ENCODE measurements at regions not wholly inside any gene's neighbourhood (a gene's known extent, or its start where the extent isn't known, plus 50 kb on each side); places are given as distances from the start of the nearest gene placed in this dataset.

DNA sequence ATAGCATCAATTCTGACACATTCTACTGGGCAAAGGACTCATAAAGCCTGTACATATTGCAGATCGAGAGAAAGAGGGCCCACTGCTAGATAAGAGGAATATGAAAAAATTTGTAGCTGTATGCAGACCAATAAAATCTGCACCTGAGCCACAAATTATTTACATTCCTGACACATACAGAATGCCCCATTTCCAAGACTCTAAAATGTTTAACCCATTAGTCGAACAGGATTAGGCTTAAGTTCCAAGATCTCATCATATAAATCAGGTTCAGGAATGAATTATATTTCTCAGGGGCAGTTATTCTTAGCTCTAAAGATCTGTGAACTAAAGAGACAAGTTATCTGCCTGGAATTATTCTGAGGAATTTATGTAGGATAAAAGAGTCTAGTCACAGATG, 1615.8 kb downstream of the ARAP2 start:
- H3K27ac ChIP-seq = no peak overlapping the region
- WGBS, 2 donors = 75 to 80% methylated on average over 2 of the region's 2 CpGs
- no peaks in the 10 kb centered on the region for H3K4me1 ChIP-seq
- no peak overlapping the region for H3K4me3 ChIP-seq
- H3K36me3 ChIP-seq = no peaks in the 10 kb centered on the region
- DNase-seq (ENCODE audit: low spot score in 2 of 2) = no peak
- TF ChIP-seq, protein P1, sequence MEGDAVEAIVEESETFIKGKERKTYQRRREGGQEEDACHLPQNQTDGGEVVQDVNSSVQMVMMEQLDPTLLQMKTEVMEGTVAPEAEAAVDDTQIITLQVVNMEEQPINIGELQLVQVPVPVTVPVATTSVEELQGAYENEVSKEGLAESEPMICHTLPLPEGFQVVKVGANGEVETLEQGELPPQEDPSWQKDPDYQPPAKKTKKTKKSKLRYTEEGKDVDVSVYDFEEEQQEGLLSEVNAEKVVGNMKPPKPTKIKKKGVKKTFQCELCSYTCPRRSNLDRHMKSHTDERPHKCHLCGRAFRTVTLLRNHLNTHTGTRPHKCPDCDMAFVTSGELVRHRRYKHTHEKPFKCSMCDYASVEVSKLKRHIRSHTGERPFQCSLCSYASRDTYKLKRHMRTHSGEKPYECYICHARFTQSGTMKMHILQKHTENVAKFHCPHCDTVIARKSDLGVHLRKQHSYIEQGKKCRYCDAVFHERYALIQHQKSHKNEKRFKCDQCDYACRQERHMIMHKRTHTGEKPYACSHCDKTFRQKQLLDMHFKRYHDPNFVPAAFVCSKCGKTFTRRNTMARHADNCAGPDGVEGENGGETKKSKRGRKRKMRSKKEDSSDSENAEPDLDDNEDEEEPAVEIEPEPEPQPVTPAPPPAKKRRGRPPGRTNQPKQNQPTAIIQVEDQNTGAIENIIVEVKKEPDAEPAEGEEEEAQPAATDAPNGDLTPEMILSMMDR (IDR thresholded peaks at IDR 0.05) = no peak
- TF ChIP-seq POLR2A (IDR thresholded peaks at IDR 0.05) (no peak), EP300 (IDR thresholded peaks at IDR 0.05) (no peak)
- no peaks in the 10 kb centered on the region for H3K27me3 ChIP-seq
- peaks cover 0 to 8% (median 3%) of the 10 kb centered on the region in 4 donors for H3K9me3 ChIP-seq

DNA sequence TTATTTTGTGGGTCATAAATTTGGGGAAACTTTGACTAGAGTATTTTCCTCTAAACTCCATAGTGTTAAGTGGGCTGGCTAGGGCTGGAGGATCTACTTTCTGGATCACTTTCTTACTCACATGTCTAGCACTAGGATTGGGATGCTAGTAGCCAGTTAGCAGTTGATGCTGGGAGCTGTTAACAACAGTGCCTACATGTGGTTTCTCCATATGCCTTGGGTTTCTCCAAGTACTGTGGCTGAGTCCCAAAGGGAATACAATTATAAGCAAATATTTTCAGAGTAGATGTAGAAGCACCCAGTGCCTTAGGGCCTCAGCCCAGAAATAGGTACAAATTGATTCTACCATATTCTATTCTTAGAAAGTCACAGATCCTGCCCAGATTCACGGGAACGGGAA, 1614.9 kb downstream of the ARAP2 start:
- Histone ChIP-seq H3K27me3 (no peaks in the 10 kb centered on the region), H3K27ac (no peak overlapping the region), H3K36me3 (no peaks in the 10 kb centered on the region), H3K4me1 (no peaks in the 10 kb centered on the region), H3K9me3 (peaks cover 0 to 8% (median 3%) of the 10 kb centered on the region in 4 donors), H3K4me3 (no peak overlapping the region)
- WGBS, 2 donors = 78 to 90% methylated on average over 2 of the region's 2 CpGs
- DNase-seq (ENCODE audit: low spot score in 2 of 2) = no peak
- TF ChIP-seq EP300 (IDR thresholded peaks at IDR 0.05) (no peak), POLR2A (IDR thresholded peaks at IDR 0.05) (no peak)
- TF ChIP-seq, protein P1 (IDR thresholded peaks at IDR 0.05) = no peak

GRCh38 chr4:34633241-34633640, 1611.1 kb downstream of the ARAP2 start:
- Histone ChIP-seq H3K9me3 (peaks cover 0 to 8% (median 3%) of the 10 kb centered on the region in 4 donors), H3K27ac (no peak overlapping the region), H3K4me3 (no peak overlapping the region), H3K27me3 (no peaks in the 10 kb centered on the region), H3K4me1 (no peaks in the 10 kb centered on the region), H3K36me3 (no peaks in the 10 kb centered on the region)
- TF ChIP-seq, protein P1 (IDR thresholded peaks at IDR 0.05) = no peak
- no peak for TF ChIP-seq POLR2A (IDR thresholded peaks at IDR 0.05)
- TF ChIP-seq EP300 (IDR thresholded peaks at IDR 0.05) = no peak
- no peak for DNase-seq (ENCODE audit: low spot score in 2 of 2)
- WGBS, 2 donors = 43% methylated on average over 2 of the region's 2 CpGs

- WGBS, 2 donors = 84 to 89% methylated on average over 2 of the region's 2 CpGs
- H3K4me3 ChIP-seq = no peak overlapping the region
- peaks cover 0 to 23% (median 2%) of the 10 kb centered on the region in 4 donors for H3K9me3 ChIP-seq
- H3K27ac ChIP-seq = no peak overlapping the region
- no peaks in the 10 kb centered on the region for H3K36me3 ChIP-seq
- no peak for DNase-seq (ENCODE audit: low spot score in 2 of 2)
- no peak for TF ChIP-seq EP300 (IDR thresholded peaks at IDR 0.05)
- TF ChIP-seq POLR2A (IDR thresholded peaks at IDR 0.05) = no peak
- TF ChIP-seq, protein P1 (IDR thresholded peaks at IDR 0.05) = no peak
- no peaks in the 10 kb centered on the region for H3K27me3 ChIP-seq
- H3K4me1 ChIP-seq = no peaks in the 10 kb centered on the region
These were observed 1607.7 kb downstream of the ARAP2 start for GRCh38 chr4:34636623-34637022.

DNA sequence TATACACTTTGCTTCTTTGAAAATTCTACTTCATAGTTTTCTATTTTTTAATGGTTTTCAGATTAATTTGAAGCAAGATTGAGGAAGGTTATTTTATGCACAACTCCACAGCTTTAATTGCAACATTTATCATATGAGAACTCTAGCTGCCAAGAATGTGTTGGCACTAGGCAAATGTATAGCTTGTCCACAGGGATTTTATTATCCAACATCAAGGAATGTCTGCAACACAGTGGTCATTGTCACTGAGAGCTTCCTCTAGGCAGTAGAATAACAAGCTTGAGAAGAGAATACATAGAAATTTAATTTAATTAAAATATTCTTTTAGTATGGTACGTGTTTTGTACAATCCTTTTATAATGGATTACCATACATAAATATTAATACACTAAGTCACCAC, 1600.8 kb downstream of the ARAP2 start:
- TF ChIP-seq POLR2A (IDR thresholded peaks at IDR 0.05) (no peak), EP300 (IDR thresholded peaks at IDR 0.05) (no peak)
- TF ChIP-seq, protein P1 (IDR thresholded peaks at IDR 0.05) = no peak
- WGBS, 2 donors = 49 to 52% methylated on average over 1 of the region's 1 CpG
- Histone ChIP-seq H3K27ac (no peak overlapping the region), H3K27me3 (no peaks in the 10 kb centered on the region), H3K9me3 (peaks cover 0 to 23% (median 2%) of the 10 kb centered on the region in 4 donors), H3K4me3 (no peak overlapping the region), H3K36me3 (no peaks in the 10 kb centered on the region), H3K4me1 (no peaks in the 10 kb centered on the region)
- DNase-seq (ENCODE audit: low spot score in 2 of 2) = no peak
